ENCODE measurements at regions not wholly inside any gene's neighbourhood (a gene's known extent, or its start where the extent isn't known, plus 50 kb on each side); places are given as distances from the start of the nearest gene placed in this dataset.
A peak's percentile ranks its signal among the peaks of the same experiment; 100 is the strongest.

DNA sequence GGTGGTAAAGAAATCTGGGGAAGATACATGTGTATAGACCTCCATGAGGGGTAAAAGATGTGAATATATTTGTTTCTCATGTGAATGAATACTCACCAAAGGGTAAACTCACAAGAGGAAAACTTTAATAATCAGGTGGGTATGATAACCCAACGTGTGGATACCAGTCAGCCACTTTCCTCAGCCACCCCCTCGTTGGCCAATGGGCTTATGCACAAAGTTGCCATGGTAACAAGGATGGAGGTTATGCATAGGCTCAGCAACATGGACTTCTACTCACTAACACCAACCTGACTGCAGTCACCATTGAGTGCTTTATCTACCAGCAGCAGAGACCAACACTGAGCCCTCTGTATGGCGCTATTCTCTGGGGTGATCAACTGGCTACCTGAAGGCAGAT lies 424.4 kb downstream of the DUSP10 start:
- no peak for DNase-seq
- TF ChIP-seq POLR2A (IDR thresholded peaks at IDR 0.05), result no peak
- no peak for TF ChIP-seq CTCF (IDR thresholded peaks at IDR 0.05)
- H3K27ac ChIP-seq, result no peak overlapping the region

GRCh38 chr1:221327954-221328353 lies 413.9 kb downstream of the DUSP10 start:
- TF ChIP-seq POLR2A (IDR thresholded peaks at IDR 0.05), result no peak
- TF ChIP-seq CTCF (IDR thresholded peaks at IDR 0.05), result no peak
- no peaks in the 10 kb centered on the region for H3K4me1 ChIP-seq
- no peak overlapping the region for H3K27ac ChIP-seq
- H3K36me3 ChIP-seq, result no peaks in the 10 kb centered on the region
- no peaks in the 10 kb centered on the region for H3K9me3 ChIP-seq
- no peak for DNase-seq
- H3K27me3 ChIP-seq, result no peaks in the 10 kb centered on the region
- H3K4me3 ChIP-seq, result no peak overlapping the region

More for the DNA sequence above, 424.4 kb downstream of the DUSP10 start:
- Histone ChIP-seq H3K27me3 (no peaks in the 10 kb centered on the region), H3K9me3 (no peaks in the 10 kb centered on the region), H3K4me1 (no peaks in the 10 kb centered on the region), H3K36me3 (no peaks in the 10 kb centered on the region), H3K4me3 (no peak overlapping the region)

DNA sequence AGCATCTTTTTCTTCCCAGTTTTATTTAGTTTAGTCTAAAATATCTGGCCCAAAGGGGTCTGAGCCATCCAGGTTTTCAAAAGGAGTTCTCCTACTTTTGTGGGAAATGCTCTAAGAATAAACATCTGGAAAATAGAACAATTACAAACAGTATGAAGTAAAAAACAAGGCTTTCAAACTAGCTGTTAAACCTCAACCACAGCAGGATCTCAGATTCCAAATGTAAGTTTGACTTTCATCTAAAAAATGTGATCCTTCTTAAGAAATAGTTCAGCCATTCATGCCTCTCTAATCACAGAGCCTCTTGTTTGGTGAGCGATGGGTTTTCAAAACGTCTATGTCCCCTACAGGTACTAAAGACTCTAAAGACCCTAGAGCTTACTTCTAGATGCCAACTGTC lies 413.5 kb downstream of the DUSP10 start:
- H3K27ac ChIP-seq, result no peak overlapping the region
- H3K36me3 ChIP-seq, result no peaks in the 10 kb centered on the region
- H3K27me3 ChIP-seq, result no peaks in the 10 kb centered on the region
- no peaks in the 10 kb centered on the region for H3K4me1 ChIP-seq
- H3K9me3 ChIP-seq, result no peaks in the 10 kb centered on the region
- DNase-seq, result no peak
- no peak overlapping the region for H3K4me3 ChIP-seq
- TF ChIP-seq POLR2A (IDR thresholded peaks at IDR 0.05), result no peak

DNA sequence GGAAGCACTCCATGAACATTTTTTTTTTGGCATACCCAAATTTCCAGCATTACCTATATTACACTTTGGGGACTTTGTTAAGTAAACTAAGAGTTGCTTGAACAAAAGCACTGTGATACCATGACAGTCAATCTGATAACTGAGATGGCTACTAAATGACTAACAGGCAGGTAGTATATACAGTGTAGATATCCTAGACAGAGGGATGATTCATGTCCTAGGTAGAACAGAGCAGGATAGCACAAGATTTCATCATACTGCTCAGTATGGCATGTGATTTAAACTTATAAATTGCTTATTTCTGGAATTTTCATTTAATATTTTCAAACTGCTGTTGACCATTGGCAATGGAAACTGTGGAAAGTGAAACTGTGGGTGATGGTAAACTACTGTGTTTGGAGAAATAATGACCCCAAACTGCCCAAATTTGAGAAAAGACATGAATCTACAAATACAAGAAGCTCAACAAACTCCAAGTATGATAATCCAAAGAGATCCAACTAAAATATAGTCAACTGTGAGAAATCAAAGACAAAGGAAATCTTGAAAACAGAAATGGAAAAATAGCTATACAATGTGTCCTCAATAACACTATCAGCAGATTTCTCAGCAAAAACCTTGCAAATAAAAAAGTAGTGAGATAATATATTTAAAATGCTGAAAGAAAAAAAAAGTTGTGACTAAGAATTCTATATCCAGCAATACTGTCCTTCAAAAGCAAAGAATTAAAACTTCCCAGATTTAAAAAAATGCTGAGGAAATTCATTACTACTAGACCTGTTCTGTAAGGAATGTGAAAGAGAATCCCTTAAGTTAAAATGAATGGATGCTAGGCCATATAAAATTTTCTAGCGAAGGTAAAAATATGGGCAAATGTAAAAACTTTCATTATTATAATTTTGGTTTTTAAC lies 410.4 kb downstream of the DUSP10 start:
- no peak for DNase-seq
- Histone ChIP-seq H3K27ac (no peak overlapping the region), H3K4me1 (peaks cover 0 to 7% (median 0%) of the 10 kb centered on the region in 4 donors), H3K36me3 (no peaks in the 10 kb centered on the region), H3K9me3 (no peaks in the 10 kb centered on the region), H3K27me3 (no peaks in the 10 kb centered on the region), H3K4me3 (no peak overlapping the region)
- no peak for TF ChIP-seq POLR2A (IDR thresholded peaks at IDR 0.05)
- no peak for TF ChIP-seq CTCF (IDR thresholded peaks at IDR 0.05)

- TF ChIP-seq POLR2A (IDR thresholded peaks at IDR 0.05) (no peak), CTCF (IDR thresholded peaks at IDR 0.05) (no peak)
- H3K4me3 ChIP-seq, result no peak overlapping the region
- H3K27me3 ChIP-seq, result no peaks in the 10 kb centered on the region
- DNase-seq, result no peak
- H3K36me3 ChIP-seq, result no peaks in the 10 kb centered on the region
- H3K4me1 ChIP-seq, result peaks cover 0 to 7% (median 0%) of the 10 kb centered on the region in 4 donors
- H3K27ac ChIP-seq, result peak overlapping the region in 3 of 4 donors; percentile 12 to 67 (median 45)
- H3K9me3 ChIP-seq, result no peaks in the 10 kb centered on the region
These were observed 407.8 kb downstream of the DUSP10 start for GRCh38 chr1:221334062-221334461.

All from Peyer's patch (tissue), 4 donors.